RPMI8226 (cell line): ENCODE measurements at regions not wholly inside any gene's neighbourhood (a gene's known extent, or its start where the extent isn't known, plus 50 kb on each side); places are given as distances from the start of the nearest gene placed in this dataset.
A peak's percentile ranks its signal among the peaks of the same experiment; 100 is the strongest.
"Not testable (repeated sequence)": the region's sequence is repeated elsewhere in the genome, so short reads cannot be mapped to it uniquely, and the experiment has no call there.

Experiments
- DNase-seq: peaks from one replicate; pipeline ENCODE4 v3.0.0-alpha.2; 2015

DNA sequence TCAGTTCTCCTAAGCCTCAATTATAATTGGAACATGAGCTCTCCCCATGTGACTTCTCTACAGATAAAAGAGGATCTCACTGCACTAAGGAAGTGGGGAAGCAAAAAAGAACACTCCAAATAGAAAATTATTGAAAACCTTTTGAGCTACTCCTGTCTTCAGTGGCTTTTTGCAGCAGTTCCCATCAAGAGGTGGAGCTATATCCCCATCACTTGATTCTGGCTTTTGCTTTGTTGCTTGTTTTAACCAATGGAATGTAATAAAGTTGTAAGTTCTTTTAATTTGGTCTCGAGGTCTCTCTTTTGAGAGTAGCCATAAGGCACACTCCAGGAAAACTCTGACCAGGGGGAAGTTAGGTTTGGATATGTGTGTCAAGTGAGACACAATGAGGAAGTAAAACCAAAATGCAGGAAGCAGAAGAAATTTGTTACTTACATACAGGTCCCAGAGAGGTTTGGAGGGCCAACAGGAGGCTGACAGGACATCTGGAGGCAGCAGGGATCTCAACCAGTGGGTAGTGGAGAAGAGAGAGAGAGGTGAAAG is 569.4 kb downstream of the HTR7 start:
- DNase-seq, result no peak

DNA sequence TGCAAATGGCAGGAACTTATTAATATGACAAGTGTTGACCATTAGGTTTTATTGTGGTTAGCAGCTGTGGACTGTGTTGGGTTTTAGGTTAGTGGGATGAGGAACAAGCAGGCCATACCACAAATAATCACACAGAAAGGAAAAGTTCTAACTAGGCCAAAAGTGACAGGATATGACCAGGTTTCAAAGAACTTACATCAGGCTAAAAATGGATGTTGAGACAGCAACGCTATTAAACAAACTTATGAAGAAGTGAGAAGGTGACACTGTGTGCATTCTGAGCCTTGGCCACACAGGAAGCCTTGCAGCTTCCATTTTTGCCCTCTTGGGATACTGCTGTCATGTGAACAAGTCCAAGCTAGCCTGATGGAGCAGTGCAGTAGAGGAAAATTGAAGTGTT is 568.8 kb downstream of the HTR7 start:
- no peak for DNase-seq

DNA sequence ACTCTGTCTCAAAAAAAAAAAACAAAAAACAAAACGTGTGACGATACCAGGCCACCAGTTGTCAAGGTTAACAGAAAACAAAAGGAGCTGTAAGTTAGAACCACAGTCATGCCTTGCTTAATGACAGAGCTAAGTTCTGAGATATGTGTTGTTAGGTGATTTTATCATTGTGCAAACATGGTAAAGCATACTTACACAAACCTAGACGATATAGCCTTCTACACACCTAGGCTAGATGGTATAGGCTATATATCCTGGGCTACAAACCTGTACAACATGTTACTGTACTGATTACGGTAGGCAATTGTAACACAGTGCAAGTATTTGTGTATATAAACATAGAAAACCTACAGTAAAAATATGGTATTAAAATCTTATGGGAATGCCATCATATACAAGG is 564.2 kb downstream of the HTR7 start:
- DNase-seq, result no peak

DNA sequence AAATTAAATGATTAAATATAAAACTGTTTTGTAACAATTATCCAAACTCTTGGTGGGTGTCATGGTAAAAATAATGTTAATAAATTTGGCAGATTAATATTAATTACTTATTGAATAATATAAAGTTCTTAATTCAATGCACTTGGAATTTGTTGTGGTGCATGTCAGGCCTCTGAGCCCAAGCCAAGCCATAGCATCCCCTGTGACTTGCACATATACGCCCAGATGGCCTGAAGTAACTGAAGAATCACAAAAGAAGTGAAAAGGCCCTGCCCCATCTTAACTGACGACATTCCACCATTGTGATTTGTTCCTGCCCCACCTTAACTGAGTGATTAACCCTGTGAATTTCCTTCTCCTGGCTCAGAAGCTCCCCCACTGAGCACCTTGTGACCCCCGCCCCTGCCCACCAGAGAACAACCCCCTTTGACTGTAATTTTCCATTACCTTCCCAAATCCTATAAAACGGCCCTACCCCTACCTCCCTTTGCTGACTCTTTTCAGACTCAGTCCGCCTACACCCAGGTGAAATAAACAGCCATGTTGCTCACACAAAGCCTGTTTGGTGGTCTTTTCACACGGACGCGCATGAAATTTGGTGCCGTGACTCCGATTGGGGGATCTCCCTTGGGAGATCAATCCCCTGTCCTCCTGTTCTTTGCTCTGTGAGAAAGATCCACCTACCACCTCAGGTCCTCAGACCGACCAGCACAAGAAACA is 562.9 kb downstream of the HTR7 start:
- DNase-seq, result not testable (repeated sequence)

DNA sequence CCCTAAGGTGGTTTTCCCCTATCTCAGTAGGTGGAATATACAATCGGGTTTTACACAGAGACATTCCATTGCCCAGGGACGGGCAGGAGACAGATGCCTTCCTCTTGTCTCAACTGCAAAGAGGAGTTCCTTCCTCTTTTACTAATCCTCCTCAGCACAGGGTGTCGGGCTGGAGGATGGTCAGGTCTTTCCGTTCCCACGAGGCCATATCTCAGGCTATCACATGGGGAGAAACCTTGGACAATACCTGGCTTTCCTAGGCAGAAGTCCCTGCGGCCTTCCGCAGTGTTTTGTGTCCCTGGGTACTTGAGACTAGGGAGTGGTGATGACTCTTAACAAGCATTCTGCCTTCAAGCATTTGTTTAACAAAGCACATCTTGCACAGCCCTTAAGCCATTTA is 555.8 kb downstream of the HTR7 start:
- not testable (repeated sequence) for DNase-seq

DNA sequence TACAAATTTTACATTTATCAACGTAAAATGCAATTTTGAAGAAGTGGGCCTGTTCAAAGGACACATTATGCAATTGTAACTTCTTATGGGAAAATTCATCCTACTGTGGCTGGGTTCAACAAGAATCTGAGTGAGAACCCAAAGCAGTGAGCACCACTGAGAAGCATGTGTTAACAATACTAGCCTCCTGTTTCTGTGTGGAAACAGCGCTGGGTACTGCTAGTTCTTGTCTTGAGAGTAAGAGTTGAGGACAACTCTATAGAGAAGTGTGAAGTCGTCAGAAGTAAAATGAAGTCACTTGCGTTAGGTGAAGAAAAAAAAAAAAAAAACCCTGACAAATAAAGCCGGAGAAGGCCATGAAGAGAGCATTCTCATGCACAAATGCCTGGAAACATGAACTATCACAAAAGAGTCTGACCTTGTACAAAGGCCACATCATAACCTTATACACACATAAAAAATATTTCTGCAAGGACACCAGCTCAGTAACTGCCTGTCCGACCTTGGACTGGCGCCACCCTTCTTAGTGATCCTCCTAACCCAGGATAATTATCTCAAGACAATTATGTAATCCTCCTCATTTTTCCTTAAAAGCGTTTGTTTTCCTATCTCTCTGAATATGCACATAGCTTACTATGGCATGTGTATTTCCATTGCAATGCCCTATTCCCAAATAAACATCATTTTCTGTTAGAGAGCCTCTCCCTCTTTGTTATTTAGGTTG is 554.9 kb downstream of the HTR7 start:
- DNase-seq, result no peak

DNA sequence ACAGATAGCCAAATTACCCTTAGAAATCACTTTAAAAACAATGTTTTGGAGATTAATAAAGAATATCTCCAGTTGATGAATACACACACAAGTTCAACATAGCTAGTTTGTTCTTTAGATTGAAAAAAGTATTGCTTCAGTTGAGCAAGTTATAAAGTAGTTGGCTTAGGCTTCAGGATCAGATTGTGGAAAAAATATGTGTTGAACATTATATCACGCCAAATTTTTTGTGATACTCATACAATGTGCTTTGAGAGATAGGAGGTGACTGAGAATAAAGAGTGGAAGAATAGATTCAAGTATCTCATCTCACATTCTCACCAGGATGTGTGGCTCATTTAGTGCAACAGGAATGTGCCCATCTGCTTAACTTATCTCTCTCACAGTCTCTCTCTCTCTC is 553.3 kb downstream of the HTR7 start:
- no peak for DNase-seq

DNA sequence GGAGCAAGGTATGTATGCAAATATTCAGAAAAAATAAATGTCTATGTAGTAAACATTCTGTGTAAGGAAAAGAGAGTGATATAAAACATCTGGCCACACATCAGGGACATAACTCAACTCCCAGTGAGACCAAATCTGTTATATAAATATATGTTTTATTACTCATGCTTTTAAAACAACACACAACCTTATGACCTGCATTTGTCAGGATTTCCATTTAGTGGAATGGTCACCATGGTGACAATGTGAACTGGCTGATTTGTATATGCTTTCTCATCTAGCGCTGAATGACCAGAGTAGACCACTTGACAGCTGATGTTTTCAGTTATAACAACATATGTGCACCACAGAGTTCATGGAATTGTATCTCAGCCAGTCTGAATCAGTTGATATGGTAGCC is 551.7 kb downstream of the HTR7 start:
- DNase-seq, result no peak

DNA sequence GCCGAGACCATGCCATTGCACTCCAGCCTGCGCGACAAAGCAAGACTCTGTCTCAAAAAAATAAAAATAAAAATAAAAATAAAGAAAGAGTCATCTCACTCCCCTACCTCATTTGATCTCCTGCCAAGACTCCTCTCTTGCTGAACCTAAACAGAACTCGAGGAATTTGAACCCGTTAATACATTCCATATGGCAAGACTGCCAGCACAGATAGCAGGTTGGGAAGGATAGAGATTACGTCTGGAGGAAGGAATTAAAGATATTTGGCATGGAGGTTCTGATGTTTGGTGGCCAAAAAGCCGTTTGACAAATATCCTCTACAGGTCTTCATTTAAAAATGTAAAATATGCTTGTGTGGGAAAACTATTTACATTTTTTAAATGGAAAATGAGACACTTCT is 549.6 kb downstream of the HTR7 start:
- DNase-seq, result no peak

DNA sequence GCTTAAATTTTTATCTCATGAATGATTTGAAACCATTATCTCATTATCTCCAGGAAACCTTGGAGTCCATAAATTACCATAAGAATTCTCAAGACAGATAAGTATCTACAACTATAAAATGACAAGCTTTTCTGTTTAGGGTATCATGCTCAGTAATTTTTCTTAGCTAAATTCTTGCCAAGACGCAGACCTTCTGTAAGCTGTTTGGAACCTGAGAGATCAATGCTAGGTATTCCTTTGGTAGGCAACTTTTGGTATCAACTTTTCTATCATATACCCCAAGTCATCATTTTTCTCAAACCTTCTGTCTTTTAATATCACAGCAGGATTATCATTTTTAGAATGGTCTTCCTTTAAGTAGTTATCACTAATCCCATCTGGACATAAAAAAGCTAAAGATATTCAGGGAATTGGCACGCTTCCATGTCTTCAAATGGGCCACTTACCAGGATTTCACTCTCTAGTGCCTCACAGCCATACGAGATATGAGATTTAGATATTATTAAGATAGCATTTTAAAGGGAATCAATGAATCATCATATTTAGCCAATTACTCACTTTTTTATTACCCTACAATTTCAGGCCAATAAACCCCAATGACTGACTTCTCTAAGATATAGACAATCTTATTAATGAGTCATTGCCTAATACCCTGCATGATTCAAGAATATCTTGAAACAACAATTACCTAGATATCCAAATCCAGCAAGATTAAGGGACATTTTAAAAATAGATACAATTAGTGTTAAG is 544.1 kb downstream of the HTR7 start:
- no peak for DNase-seq

DNA sequence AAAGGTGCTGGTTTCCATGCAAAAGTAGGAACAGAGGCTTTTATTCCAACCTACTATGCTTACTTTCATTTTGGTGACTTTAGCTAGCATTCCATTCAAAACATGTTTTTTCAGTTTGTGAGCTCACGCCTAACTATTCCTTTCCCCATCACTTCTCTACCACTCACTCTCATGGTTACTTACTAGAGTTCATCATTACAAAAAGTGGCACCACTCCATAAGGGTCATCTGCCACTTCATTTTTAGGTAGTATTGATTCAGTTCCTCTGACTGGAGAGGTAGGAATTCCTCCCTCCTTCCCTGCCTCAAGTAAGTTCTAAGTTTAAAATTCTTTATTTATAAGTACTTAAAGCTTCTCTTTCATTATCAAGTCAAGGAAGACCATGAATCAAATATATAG is 543.1 kb downstream of the HTR7 start:
- no peak for DNase-seq

DNA sequence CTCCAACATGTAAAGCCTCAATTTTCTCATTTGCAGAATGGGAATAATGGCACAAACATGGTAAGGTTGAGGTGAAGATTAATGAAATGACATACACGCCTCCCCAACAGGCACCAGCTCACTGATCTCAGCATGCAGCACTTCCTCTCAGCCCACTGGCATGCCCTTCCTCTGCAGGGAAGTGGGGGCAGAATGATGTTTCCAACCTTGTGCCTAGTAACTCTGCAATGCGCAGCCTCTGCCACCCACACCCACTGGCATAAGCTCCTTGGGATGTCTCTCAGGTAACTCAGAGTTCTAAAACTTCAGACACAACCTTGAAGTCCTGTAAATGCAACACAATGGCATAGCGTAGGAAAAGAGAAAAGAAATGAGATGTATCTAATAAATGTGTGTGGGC is 540.7 kb downstream of the HTR7 start:
- DNase-seq, result no peak

DNA sequence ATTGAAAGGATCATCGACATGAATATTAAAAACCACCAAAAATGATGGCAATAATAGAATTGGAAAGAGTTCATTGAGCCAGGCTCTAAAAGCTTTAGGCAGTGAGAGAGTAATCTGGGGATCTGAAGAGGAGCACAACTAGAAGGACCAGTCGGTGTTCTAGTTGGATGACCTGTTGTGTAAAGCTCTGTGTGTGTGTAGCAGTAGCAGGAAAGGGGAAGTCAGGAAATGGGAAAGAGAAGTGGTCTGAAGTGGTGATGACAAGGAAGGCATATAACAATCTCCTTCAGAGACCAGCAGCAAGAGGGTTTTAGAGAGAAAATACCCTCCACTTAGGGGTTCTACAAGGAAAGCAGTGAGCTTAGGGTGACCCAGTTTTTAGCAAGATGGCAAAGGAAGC is 539.2 kb downstream of the HTR7 start:
- DNase-seq, result no peak

DNA sequence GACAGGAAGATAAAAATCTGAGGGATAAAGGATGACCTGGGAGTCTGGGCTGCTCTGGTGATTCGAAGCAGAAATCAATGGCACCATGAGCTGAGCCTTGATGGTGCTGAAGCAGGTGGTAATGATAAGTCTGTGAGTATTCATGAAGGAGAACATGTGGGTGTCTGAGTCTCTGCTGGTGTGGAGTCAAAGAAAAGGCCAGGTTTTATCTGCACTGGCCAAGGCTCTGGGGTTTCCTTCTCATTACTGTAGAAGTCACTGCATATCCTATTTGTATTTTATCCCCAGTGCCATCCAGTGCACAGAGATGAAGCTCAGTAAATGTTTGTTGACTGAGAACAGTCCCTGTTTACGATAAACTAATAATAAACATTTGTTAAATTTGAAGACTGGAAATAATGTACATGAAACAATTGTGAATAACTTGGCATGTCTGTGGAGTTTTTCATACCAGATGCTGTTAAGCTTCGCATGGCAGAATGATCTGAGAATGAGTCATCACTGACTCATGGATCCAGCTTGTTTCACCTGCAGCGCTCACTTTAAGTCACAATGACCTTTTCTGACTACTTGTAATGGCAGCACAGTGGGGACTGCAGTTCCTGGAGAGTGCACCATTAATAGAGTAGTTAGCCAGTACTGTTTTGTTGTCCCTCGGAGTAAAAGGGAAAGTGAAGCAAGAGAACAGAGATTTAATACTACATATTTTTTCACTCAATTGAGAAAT is 538.5 kb downstream of the HTR7 start:
- peak; percentile 11 for DNase-seq

DNA sequence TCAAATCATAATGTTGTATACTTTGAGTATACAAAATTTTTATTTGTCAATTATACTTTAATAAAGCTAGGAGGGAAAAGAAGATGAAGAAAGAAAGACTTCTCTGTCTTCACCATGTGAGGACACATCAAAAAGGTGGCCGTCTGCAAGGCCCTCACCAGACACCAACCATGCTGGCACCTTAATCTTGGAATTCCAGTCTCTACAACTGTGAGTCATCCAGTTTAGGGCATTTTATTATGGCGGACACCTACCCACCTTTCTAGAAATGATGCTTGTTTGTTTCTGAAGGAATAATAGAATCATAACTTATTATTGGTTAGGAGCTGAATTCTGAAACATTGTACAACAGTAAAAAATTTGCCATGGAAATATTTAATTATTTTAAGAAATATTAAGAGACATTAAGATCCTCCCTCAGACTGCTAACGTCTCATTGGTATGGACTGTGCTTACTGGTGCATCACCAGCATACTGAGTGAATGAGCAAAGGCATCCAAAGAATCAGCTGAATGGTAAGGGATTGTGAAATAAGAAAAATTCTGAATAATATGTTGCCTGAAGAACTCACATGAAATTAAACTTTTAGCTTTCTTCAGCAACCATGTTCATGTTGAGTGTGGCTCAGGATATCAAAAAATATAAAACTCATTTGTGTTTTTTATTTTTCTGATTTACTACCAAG is 536.6 kb downstream of the HTR7 start:
- DNase-seq, result no peak

DNA sequence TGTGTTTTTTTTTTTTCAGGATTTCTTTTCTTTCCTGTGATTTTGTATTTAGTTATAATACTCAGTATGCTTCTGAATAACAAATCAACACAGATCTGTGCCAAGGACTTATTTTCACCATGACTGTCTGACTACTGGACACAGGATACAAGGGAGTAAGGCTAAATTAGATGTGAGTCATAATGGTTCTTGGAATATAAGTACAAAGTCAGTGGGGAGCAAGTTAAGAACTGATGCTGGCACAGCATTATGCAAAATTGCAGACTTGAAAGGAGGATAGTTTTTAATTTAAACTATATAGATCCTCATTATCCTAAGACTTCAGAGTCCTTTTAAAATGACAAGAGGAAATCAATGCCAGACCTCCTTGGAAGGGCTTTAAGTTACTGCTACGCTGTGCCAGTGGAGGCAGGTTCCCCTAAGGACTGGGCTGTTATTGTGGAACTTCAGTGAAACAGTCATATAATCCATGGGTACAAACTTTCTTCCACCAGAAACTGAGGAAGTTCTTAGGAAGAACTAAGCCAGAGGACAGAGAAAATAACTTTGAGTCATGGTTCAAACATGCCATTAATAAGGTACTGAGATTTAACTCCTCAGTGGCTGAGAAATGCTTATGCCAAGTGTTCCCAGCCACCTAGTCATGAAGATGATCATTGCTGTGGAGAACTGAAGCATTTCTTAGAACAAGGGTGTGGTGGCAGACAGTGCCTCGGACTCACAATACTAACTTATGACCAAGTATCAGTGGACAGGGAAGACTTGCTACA is 531.2 kb downstream of the HTR7 start:
- DNase-seq, result no peak

DNA sequence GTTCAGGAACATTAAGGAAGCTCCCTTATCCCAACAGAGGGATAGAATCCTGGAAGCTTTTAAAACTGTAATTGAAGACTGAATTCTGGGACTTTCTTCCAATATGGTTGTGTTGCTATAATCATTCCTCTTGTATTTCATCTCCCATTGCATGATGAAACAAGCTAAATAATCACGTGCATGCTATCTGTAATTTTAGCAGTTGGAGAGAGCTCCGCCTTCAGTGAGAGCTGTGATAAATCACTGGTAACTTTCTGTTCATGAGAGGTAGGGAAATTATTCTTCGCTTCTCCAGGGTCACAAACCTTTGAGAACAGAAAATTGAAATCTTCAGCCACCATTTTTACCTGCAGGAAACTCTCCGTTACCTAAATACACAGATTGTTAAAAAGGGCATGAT is 530.2 kb downstream of the HTR7 start:
- no peak for DNase-seq

DNA sequence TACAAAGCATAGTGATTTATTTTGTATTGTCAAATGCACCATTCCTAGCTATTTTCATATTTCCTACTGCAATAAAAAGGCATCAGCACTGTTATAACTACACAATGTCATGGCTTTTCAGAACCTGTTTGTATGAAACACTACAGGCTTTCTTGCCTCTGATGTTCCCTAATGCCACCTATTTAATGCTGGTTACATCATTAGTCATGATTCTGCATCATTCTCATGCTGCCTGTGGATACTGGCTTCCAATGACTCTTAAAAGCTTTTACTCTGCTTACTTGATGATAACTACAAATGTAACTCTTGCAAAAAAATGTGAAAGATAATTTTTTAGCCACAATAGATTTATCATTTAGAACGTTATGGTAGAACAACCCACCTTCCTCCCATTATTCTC is 529.4 kb downstream of the HTR7 start:
- DNase-seq, result no peak

DNA sequence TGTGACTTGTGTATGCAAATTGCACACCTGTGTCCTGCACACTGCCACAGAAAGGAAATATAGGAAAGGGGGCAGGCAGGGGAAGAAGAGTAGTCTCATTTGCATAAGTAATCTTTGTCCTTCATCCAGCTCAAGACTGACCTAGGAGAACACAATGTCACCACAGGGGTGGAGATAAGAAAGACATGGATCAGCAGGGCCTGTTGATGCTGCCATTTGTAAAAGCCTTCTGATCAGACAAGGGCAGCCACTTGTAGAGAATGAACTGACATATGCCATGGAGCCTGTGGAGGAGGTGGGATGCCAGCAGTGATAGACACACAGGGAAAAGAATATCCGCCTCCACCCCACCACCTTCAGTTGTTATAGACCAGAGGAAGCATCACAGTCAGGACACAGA is 528.9 kb downstream of the HTR7 start:
- no peak for DNase-seq

DNA sequence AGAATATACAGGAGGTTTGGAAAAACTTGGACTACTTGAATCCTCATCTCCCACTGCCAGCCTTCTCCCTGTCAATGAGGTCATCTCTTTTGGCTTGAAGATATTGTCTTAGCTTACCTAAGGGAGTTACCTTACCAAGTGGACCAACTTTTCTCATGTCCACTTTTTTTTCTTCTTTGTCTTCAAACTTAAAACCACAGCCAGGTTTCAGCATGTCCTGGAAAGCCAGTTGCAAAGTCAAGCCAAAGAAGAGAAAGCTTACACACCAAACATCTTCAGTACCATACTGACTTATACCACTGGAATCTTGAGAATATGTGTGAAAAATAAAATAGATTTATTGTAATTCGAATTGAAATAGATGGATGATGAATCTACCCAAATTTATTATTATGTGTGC is 520.5 kb downstream of the HTR7 start:
- DNase-seq, result no peak

DNA sequence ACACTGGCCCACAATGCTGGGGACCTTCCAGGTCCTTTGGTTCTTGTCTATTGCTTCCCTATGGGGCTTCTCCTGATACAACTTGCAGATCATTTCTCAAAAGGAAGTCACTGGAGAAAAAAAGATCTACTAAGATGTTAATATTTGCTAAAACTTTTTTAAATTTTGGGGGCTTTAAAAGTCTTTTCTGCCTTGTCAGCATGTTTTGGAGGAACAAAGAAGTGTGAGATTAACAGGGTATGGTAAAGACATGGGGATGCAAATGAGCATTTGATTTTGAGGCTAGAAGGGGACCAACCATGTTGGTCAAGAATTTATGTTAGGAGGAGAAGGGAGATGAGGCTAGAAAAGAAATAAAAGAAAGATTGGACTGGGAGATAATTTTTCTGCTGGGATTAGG is 515.4 kb downstream of the HTR7 start:
- DNase-seq, result no peak

DNA sequence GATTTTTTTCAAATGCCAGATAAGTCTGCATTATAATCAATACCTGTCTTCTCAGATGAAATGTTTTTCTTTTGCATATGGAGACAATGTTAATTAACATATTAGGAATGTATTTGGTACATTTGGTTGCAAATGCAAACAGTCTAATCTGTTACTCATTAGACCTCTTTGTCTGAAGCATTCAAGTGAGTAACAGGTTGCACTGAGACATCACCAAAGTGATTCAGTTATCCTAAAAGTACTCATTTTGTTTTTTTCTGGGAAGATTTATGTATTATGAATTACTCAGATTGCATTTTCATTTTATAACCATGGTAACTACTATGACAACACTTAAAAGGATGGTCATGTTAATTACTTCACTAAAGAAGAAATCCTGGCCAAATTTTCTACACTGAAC is 513.6 kb downstream of the HTR7 start:
- no peak for DNase-seq
